Neural progenitor cell (in vitro differentiated cells): ENCODE measurements at regions not wholly inside any gene's neighbourhood (a gene's known extent, or its start where the extent isn't known, plus 50 kb on each side); places are given as distances from the start of the nearest gene placed in this dataset.

ENCODE experiments used
- CTCF ChIP-seq: fragments of 200-600 bp; sonication (generic); IDR thresholded peaks from 2 replicates; pipeline ENCODE4 v1.5.1; 2017; ENCODE audit warnings: antibody characterized with exemption, mild to moderate bottlenecking
- EZH2 ChIP-seq: fragments of 200-600 bp; sonication (generic); IDR thresholded peaks from 2 replicates; pipeline ENCODE4 v1.6.1; 2017; ENCODE audit warnings: antibody characterized with exemption, mild to moderate bottlenecking, moderate library complexity

GRCh38 chr16:9297437-9298113, 206.1 kb downstream of the HAPSTR1 start:
- peak; percentile 64 for TF ChIP-seq CTCF
- no peak for TF ChIP-seq EZH2
